HG03520 (cell line): ENCODE measurements at regions not wholly inside any gene's neighbourhood (a gene's known extent, or its start where the extent isn't known, plus 50 kb on each side); places are given as distances from the start of the nearest gene placed in this dataset.
"Not testable (repeated sequence)": the region's sequence is repeated elsewhere in the genome, so short reads cannot be mapped to it uniquely, and the experiment has no call there.

ENCODE experiments used
- ATAC-seq: cut with Tn5 transposase; IDR thresholded peaks from one replicate; pipeline ENCODE4 v1.9.1; 2021; ENCODE audit warnings: mild to moderate bottlenecking, moderate library complexity; ENCODE audit not compliant: unreplicated experiment

DNA sequence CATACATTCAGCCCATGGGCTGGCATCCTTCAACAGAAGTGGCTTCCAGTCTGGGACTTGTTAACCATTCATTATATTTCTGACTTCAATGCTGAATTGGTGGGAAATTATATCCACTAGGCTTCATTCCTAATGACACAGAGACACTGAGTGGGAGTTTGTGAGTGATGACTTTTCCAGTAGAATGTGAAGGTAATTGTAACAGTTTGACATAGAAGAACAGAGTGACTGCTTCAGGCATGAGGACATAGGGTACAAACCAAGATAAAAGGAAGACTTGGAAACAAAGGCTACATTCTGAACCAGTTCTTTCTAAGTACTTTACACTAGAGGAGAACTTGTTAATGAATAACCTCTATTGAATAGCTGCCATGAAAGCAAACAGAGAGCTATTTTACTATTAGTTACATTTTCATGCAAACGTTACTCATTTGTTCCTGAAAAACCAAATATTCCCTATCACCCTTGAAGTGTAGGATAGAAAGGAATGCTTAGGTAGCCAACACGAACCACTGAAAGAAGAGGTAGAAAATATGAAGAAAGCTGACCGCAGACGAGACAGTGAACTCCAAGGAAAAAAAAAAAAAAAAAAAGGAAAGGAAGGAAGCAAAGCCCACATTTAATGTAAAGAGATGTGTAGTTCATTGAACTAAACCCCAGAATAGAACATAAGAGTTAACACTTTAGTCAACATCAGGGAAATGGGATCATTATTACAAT is 237.0 kb upstream of the SEMA3C start:
- ATAC-seq: no peak

DNA sequence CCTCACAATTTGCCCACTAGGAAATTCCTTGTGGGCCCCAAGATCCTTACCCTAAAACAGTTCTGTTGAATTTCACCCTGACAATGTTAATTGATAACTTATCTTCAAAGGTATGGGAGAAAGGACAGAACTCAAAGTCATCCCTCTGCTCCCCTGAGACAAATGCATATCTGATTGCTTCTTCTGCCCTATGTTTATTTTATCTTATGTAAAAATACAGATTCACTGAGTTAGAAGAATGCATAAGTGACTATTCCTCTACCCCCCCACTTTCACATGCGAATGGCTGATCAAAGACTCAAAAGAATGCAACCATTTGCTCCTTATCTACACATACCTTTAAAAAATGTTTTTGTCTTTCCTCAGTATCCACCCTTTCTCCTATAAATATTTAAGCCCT is 235.7 kb upstream of the SEMA3C start:
- no peak for ATAC-seq

DNA sequence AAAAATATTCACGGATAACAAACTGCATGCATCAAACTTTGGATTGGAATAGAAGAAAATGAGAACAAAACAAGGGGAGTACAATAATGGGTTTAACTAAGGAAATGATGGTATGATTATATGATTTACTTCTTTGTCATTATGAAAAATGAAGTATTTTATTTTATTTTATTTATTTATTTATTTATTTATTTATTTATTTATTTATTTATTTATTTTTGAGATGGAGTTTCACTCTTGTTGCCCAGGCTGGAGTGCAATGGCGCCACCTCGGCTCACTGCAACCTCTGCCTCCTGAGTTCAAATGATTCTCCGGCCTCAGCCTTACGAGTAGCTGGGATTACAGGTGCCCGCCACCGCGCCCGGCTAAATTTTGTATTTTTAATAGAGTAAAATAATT is 234.1 kb upstream of the SEMA3C start:
- not testable (repeated sequence) for ATAC-seq

DNA sequence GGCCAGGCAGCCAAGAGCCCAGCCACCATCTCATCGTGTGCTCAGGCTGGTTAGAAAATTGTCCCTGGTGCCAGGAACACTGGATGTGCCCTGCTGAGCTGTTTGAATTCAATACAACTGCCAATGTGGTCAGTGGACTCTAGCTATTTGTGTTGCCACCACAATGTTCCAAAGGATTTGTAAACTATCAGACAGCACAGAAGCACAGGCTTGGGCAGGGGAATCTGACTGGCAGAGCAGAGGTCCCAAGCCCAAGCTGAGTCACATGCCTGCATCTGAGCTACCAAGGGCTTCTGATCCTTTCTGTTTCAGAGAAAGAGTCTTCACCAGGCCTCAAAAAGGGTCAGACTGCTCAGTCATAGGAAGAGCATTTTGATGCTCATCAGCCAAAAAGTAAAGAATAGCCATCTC is 232.1 kb upstream of the SEMA3C start:
- ATAC-seq: no peak

DNA sequence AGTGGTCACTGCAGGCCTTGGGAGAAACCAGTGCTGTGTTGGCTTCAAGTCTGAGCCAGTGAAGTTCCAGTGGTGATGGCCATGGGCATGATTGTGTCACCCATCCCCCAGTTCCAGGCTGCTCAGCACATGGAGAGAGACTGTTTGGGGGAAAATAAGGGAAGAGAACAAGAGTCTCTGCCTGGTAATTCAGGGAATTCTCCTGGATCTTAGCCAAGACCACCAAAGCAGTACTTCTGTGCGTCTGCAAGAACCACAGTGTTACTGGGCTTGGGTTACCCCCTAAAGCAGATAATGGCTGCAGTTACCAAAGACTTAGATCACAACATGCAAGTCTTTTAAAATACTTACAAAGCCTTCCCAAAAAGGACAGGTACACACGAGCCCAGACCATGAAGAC is 225.0 kb upstream of the SEMA3C start:
- ATAC-seq: no peak

DNA sequence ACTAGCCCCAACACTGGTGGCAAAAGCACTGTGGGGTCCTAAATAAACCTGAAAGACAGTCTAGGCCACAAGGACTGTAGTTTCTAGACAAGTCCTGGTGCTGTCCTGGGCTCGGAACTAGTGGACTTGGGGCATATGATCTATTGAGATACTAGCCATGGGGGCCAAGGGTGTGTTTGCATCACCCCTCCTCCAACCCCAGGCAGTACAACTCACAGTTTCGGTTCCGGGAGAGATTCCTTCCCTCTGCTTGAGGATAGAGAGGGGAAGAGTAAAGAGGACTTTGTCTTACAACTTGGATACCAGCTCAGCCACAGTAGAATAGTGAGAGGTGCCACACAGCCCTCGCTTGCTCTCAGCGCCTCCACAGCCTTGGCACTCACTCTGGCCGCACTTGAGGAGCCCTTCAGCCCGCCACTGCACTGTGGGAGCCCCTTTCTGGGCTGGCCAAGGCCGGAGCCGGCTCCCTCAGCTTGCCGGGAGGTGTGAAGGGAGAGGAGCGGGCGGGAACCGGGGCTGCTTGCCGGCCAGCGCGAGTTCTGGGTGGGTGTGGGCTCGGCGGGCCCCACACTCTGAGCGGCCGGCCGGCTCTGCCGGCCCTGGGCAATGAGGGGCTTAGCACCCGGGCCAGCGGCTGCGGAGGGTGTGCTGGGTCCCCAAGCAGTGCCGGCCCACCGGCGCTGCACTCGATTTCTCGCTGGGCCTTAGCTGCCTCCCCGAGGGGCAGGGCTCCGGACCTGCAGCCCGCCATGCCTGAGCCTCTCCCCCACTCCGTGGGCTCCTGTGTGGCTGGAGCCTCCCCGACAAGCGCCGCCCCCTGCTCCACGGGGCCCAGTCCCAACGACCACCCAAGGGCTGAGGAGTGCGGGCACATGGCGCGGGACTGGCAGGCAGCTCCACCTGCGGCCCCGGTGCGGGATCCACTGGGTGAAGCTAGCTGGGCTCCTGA is 222.7 kb upstream of the SEMA3C start:
- ATAC-seq: not testable (repeated sequence)

DNA sequence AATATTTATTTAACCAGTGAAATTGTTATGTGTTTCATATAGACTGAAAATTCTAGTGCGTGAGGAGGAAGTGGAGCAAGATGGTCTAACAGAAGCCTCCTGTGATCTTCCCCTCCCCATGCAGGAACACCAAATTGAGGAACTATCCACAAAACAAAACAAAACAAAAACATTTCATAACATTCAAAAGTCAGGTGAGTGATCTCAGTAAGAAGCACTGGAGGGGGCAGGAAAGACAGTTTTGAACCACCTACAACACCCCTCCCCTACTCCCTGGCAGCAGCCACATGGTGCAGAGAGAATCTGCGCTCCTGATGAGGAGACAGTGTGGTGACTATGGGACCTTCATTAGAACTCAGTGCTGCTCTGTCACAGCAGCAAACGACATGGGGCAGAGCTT is 221.9 kb upstream of the SEMA3C start:
- ATAC-seq: no peak

DNA sequence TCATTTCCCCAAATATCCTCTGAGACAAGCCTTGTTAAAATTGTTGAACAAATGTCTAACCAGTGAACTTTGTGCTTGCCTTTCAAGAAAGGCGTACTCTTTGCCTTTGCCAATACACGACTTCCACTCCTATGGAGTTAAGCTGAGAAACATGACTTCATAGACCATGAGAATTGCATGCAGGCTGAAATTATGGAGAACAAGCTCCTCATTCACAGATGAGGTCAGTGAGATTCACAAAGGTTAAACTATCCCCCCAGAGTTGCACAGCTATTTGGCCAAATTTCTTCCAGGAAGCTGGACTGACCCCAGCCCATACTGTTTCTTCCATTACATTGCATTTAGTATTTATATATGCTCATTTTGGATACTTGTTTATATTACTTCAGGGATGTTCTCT is 221.4 kb upstream of the SEMA3C start:
- ATAC-seq: no peak

DNA sequence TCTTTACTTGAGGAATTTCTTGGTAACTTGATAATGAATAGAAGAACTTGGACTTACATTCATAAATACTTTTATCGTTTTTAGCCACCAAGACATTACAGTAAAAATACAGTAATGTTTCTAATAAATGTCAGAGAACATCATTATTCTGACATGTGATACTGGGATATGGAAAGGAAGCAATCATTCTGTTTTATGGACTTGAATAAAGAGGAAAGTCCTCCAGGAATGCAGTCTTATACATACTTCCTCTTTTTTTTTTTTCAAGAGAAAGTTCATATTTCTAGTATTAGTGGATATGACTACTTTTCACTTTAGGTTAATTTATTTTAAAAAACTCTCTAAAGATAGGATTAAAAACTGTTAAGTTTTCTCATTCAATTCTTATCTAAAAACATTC is 220.0 kb upstream of the SEMA3C start:
- ATAC-seq: no peak

DNA sequence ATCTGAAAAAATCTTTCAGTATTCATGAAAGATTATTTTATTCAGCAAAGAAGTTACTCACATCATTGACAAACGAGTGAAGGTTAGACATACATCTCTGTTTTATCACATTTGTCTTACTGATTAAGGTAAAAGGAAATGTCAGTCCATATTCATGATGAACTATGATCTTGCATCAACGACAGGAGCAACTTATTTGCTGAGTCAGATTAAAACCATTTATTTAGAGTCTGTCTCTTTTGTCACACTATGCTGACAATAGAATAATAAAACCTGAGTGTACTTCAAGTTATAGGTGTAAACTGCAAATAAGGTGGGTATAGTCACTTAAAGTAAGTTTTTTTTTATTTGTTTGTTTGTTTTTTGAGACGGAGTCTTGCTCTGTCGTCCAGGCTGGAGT is 216.5 kb upstream of the SEMA3C start:
- no peak for ATAC-seq

DNA sequence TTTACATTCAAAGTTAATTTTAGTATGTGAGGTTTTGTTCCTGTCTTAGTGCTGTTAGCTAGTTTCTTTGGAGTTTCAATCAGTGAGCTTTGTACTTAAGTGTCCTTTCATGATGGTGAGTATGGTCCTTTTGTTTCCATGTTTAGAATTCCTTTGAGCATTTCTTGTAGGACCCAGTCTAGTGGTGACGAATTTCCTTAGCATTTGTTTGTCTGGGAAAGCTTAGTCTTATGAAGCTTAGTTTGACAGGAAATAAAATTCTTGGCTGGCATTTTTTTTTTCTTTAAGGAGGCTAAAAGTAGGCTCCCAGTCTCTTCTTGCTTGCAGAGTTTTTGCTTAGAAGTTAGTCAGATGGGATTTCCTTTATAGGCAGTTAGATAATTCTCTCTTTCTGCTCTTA is 209.2 kb upstream of the SEMA3C start:
- no peak for ATAC-seq

DNA sequence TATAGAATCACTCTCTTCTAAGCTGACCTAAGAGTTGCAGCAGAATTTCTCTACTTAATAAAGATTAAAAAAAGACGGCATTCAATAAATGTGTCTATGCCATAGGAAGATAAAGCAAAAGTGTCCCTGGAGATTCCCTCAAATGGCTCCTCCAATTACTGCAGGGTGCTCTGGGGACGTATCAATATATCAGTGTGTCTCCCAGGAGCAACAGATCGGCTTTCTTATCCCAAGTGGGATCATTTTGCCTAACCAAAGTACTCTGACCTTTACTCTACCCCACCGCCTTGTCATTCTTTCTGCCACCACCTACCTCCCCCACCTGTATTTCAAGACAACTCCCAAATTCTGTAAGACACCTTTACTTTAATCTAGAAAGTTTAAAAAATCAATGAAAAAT is 202.0 kb upstream of the SEMA3C start:
- no peak for ATAC-seq

DNA sequence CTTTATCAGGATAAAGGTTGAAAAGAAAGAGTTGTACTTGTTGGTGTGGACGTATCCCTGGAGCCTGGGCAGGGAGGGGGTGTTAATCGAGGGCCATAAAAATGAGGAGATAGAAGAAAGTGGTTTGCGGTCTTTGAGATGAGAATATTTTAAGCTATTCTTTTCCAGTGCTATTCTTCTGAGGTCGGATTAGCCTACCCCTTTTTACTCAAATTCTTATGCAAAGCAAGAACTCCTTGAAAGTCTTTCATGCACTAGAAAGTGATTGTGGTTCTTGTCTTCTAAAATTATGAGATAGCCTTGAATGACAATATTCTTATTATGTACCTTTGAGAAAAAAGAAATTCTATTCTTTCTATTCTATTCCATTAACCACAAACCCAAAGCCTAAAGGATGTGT is 201.3 kb upstream of the SEMA3C start:
- no peak for ATAC-seq

DNA sequence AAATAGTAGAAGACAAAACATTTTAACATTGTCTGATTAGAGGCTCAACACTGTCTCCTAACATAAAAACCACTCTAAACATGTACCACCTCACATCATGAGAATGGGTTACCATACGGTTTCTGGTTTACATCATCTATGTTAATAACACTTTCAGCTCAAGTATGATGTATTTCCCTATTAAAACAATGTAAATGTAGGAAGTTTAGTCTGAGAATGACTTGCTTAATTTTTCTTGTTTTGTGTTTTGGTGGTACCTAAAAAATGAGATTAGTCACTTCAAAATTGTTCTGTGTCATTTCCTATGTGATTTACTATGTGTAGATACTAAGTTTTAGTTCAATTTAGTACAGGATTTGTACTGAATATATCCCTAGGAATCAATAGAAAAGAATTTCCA is 195.8 kb upstream of the SEMA3C start:
- no peak for ATAC-seq

DNA sequence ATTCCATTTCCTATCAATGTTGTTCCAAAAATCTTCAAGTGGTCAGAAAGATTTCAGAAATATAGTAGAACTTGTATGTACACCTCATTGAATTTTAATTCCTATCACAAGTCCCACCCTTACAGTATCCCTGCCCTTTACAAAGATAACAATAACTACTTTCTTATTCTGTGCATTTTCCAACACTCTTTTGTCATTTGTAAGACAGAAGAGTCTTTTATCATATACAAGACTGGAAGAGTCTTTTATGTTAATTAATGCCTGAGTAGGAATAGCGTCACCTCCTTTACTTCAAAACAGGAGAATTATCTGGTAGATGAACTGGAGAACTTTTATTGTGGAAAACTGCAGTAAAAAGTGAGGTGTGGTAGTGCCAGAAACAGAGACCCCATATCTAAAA is 193.9 kb upstream of the SEMA3C start:
- ATAC-seq: no peak

DNA sequence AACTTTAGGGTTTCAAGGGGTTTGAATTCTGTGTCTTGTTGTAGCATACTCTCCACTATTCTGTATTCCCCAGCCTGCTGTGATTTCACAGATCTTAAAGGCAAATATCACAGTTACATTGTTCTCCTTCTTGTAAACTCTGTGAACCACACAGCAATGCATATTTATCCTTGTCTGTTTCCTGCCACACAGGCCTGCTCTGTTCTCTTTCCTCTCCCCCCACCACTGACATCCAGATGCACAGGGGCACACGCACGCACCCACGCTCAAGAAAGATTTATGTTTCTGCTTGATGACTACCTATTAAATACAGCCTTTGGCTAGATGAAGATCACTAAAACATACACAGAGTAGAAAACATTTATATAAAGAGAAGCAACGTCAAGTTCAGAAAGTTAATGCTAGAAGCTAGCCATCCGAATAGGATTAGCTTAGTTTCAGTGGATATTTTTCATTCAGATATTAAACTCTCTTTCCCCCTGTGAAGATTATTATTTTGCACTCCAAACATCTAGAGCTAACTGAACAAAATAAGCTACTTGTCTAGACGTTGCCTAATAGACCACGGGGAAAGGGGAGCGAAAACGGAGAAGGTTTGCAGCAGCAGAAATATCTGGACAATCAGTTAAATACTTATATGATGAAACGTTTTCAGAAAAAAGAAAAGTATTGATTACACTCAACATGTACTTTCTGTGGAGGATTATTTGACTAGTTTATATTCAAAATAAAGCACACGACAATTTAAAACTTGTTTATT is 193.1 kb upstream of the SEMA3C start:
- no peak for ATAC-seq

DNA sequence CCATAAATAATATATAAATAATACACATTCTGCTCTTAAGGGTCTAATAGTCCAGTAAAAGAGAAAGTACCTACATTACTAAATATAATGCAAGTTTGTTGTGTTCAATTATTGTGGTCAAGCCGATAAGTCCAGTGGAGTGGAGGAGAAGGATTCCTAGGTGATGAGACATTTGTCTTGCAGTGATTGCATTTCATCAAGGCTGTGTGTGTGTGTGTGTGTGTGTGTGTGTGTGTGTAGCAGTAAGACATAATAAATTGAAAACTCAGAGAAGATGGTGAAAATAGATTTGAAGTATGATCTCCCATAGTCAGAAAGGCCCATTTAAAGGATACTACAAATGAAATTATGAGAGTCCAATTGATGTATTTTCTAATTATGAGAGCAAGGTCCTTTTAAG is 192.5 kb upstream of the SEMA3C start:
- ATAC-seq: no peak

DNA sequence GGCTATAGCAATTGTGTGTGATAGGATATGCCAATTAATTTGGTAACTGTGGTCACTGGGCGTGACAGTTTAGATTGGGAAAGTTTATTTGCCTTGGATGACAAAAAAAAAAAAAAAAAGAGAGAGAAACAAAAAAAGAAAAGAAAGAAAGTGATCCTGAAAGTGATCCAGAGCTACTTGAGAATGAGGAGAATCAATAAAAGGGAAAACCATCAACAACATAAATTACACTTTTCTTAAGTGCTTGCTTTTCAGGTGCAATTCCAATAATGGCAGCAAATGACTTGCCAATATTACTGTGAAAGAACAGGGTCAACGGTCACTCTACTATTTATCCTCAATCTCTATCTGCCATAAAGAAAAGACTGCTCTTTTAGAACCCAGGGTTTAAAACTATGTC is 191.8 kb upstream of the SEMA3C start:
- no peak for ATAC-seq

DNA sequence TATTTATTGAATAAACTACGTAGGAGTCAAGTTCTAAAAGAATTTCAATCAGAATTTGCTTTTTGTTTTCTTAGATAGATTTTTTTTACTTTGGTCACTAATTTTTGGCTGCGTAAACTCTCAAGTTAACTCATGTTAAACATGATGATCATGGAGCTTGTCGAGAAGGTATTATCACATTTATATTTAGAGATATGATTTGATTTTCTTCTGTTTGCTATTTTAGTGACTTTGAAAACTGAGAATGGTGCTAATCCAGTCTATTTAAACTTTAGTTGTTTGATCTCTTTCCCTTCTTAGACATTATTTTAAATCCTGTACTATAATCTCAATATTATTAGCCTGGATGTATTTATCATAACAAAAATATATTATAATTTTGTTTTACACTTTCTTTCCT is 179.4 kb upstream of the SEMA3C start:
- no peak for ATAC-seq

DNA sequence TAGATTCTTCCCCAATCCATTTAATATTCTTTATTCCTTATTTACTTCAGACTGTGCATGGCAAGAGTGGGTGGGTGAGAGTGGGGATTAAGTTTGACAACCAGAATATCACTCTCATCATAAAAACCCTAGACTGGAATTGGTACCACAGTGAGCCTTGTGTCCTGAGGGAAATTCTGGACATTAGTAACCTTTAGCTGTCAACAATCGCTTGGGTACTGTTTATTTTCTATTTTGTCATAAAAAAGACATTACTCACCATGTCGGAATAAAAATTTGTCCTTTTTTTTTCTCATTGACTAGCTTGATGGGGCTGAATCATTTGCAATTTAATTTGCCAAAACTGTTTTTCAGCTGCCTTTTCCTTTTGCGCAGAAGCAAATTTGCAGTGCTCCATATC is 176.1 kb upstream of the SEMA3C start:
- ATAC-seq: no peak

DNA sequence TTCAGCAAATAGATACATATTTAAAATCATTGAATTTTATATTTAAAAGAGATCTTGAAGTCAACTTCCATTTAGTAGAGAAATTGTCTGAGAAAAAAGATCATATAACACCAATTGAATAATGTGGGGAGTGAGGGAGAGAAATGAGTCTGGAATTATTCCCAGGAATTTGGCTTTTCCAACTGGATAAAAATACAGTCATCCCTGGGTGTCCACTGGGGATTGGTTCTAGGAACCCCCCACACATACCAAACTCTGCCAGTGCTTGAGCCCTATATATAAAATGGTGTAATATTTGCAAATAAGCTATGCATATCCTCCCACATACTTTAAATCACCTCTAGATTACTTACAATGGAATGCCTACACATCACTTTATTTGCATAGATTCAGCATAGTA is 162.8 kb upstream of the SEMA3C start:
- no peak for ATAC-seq

DNA sequence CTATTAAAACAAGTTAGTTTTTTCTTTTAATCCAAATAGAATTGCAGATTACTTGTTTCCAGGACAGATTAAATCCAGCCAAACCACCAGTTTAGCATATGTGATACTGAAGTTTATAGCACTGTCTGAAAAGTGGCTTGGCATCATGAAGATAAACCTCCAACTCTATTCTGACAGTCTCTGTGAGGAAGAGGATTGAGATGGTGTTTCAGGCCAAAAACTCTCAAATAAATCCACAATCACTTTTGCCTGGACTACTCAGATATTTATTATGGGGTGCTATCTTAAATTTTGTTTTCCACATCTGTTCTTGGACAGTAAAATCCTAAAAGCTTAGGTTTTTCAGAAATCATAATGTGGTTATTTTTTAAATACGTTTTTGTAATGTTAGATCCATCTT is 161.7 kb upstream of the SEMA3C start:
- no peak for ATAC-seq
